Breast epithelium (tissue), 4 donors: ENCODE measurements at regions not wholly inside any gene's neighbourhood (a gene's known extent, or its start where the extent isn't known, plus 50 kb on each side); places are given as distances from the start of the nearest gene placed in this dataset.

Source experiments
- DNase-seq, 2 donors: peaks; one replicate each; pipeline ENCODE4 v3.0.0-alpha.2; 2019; ENCODE audit warnings: low spot score in 2 of 2
- H3K27ac ChIP-seq, 2 donors: fragments of 200-600 bp; sonication (generic) in 1 of 2; one replicate each; pipeline ENCODE4 v1.5.1; 2016 to 2019; ENCODE audit warnings: mild to moderate bottlenecking in 1 of 2
- H3K27me3 ChIP-seq, 2 donors: fragments of 200-600 bp; sonication (generic) in 1 of 2; one replicate each; pipeline versions ENCODE4 v1.5.1 to v1.6.0; 2017 to 2019; ENCODE audit warnings: control low read depth in 1 of 2, mild to moderate bottlenecking in 1 of 2
- H3K36me3 ChIP-seq: fragments of 200-600 bp; one replicate; pipeline ENCODE4 v1.5.1; 2019
- H3K4me1 ChIP-seq, 2 donors: fragments of 200-600 bp; sonication (generic); one replicate each; pipeline ENCODE4 v1.5.1; 2016 to 2019; ENCODE audit warnings: control low read depth in 1 of 2
- H3K4me3 ChIP-seq, 3 donors: fragments of 200-600 bp; sonication (generic); 1 replicate in 2 of 3; 2 replicates in 1 of 3; pipeline ENCODE4 v1.5.1; 2016 to 2019; ENCODE audit warnings: mild to moderate bottlenecking in 3 of 3, moderate library complexity in 2 of 3
- H3K9me3 ChIP-seq, 2 donors: fragments of 200-600 bp; sonication (generic) in 1 of 2; one replicate each; pipeline ENCODE4 v1.5.1; 2016 to 2019; ENCODE audit warnings: control low read depth in 1 of 2
- CTCF ChIP-seq, 3 donors: fragments of 450-650 bp; IDR thresholded peaks; one replicate each; pipeline ENCODE4 v1.5.1; 2016 to 2017; ENCODE audit warnings: antibody characterized with exemption in 3 of 3, mild to moderate bottlenecking in 3 of 3, moderate library complexity in 3 of 3
- POLR2A ChIP-seq: fragments of 450-650 bp; IDR thresholded peaks from one replicate; pipeline ENCODE4 v1.6.1; 2016; ENCODE audit warnings: antibody characterized with exemption, mild to moderate bottlenecking, moderate library complexity
- POLR2AphosphoS5 ChIP-seq, 3 donors: sonication (generic); formaldehyde crosslinking; IDR thresholded peaks; one replicate each; pipeline ENCODE4 v1.6.1; 2017; ENCODE audit warnings: antibody characterized with exemption in 3 of 3
- intact Hi-C: fragments of 100-400 bp; cut with DNase I; formaldehyde crosslinking; loops from one replicate; pipeline ENCODE4 v1.15.1; 2023; ENCODE audit warnings: low total_unique reads

DNA sequence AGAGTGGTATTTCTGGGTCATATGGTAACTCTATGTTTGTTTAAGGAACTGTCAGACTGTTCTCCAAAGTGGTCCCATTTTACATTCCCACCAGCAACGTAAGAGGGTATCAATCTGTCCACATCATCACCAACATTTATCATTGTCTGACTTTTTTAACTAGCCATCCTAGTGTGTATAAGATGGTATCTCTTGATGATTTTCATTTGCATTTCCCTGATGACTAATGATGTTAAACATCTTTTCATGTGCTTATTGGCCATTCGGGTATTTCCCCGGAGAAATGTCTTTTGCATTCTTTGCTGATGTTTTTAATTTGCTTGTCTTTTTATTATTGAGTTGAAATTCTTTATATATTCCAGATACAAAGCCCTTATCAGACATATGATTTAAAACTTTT is 370.1 kb upstream of the NR5A2 start:
- Histone ChIP-seq H3K27me3 (no peaks in the 10 kb centered on the region), H3K9me3 (no peaks in the 10 kb centered on the region), H3K4me1 (no peaks in the 10 kb centered on the region), H3K27ac (no peak overlapping the region), H3K4me3 (no peak overlapping the region), H3K36me3 (no peaks in the 10 kb centered on the region)
- TF ChIP-seq POLR2AphosphoS5 (IDR thresholded peaks at IDR 0.05) (no peak), POLR2A (no peak), CTCF (IDR thresholded peaks at IDR 0.05) (no peak)
- no peak for DNase-seq
- intact Hi-C loops = no loop called here

GRCh38 chr1:199660071-199660470 is 367.4 kb upstream of the NR5A2 start:
- no peak for DNase-seq
- H3K4me3 ChIP-seq = no peak overlapping the region
- TF ChIP-seq CTCF (IDR thresholded peaks at IDR 0.05) (no peak), POLR2A (no peak), POLR2AphosphoS5 (IDR thresholded peaks at IDR 0.05) (no peak)
- no peaks in the 10 kb centered on the region for H3K4me1 ChIP-seq
- H3K27me3 ChIP-seq = no peaks in the 10 kb centered on the region
- intact Hi-C loops = no loop called here
- H3K36me3 ChIP-seq = no peaks in the 10 kb centered on the region
- H3K27ac ChIP-seq = no peak overlapping the region
- H3K9me3 ChIP-seq = no peaks in the 10 kb centered on the region

DNA sequence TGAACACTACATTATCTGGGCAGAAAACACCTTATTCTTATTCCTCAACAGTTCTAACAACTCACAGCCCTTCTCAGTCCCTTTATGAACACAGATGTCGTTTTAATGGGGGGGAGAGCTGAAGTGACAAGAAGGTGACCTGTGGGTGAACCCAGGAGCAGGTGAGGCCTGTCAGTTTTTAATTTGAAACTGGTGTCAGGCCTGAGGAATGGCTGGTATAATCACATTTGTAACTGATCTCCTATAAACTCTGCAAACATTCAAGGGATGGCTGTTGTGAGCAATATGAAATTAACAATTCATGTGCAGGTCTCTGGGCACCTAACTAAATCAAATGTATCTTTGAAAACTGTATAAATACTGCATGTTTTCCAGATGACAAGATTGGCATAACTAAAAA is 362.1 kb upstream of the NR5A2 start:
- no peak for DNase-seq
- no peak overlapping the region for H3K27ac ChIP-seq
- TF ChIP-seq POLR2A (no peak), CTCF (IDR thresholded peaks at IDR 0.05) (no peak), POLR2AphosphoS5 (IDR thresholded peaks at IDR 0.05) (no peak)
- H3K4me3 ChIP-seq = no peak overlapping the region
- no peaks in the 10 kb centered on the region for H3K4me1 ChIP-seq
- no peaks in the 10 kb centered on the region for H3K9me3 ChIP-seq
- no peaks in the 10 kb centered on the region for H3K36me3 ChIP-seq
- no peaks in the 10 kb centered on the region for H3K27me3 ChIP-seq
- intact Hi-C loops = no loop called here

DNA sequence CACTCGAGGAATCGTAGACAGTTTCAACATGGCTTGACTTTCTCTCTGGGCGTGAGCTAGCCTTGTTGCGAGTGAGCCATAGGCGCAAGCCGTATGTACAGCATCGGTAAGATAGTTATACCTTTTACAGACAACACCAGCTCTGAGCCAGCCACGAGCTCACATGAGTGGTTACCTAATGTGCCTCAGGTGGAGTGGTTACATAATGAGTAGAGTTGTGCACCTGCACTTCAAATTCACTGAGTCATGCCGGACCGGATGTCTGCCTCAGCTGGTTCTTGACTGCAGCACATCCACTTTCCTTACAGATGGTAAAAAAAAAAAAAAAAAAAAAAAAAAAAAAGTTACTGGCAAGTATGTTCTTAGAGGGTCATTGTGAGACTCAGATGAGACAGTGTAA is 360.4 kb upstream of the NR5A2 start:
- H3K27ac ChIP-seq = no peak overlapping the region
- no peaks in the 10 kb centered on the region for H3K4me1 ChIP-seq
- no peaks in the 10 kb centered on the region for H3K36me3 ChIP-seq
- intact Hi-C loops = no loop called here
- DNase-seq = no peak
- no peak for TF ChIP-seq POLR2AphosphoS5 (IDR thresholded peaks at IDR 0.05)
- no peak for TF ChIP-seq POLR2A
- TF ChIP-seq CTCF (IDR thresholded peaks at IDR 0.05) = no peak
- no peak overlapping the region for H3K4me3 ChIP-seq
- no peaks in the 10 kb centered on the region for H3K9me3 ChIP-seq
- no peaks in the 10 kb centered on the region for H3K27me3 ChIP-seq

- H3K4me1 ChIP-seq = no peaks in the 10 kb centered on the region
- no peak overlapping the region for H3K4me3 ChIP-seq
- TF ChIP-seq CTCF (IDR thresholded peaks at IDR 0.05) = no peak
- TF ChIP-seq POLR2A = no peak
- no peak for TF ChIP-seq POLR2AphosphoS5 (IDR thresholded peaks at IDR 0.05)
- H3K27ac ChIP-seq = no peak overlapping the region
- no peak for DNase-seq
- no peaks in the 10 kb centered on the region for H3K36me3 ChIP-seq
- H3K9me3 ChIP-seq = no peaks in the 10 kb centered on the region
- H3K27me3 ChIP-seq = no peaks in the 10 kb centered on the region
- intact Hi-C loops = no loop called here
Observed at GRCh38 chr1:199669916-199670315, 357.6 kb upstream of the NR5A2 start.
